ENCODE measurements at regions not wholly inside any gene's neighbourhood (a gene's known extent, or its start where the extent isn't known, plus 50 kb on each side); places are given as distances from the start of the nearest gene placed in this dataset.

- no peak for TF ChIP-seq CTCF (conservative IDR thresholded peaks at IDR 0.05)
- H3K27ac ChIP-seq = no peak overlapping the region
Observed at GRCh38 chr12:90036637-90037036, 328.0 kb upstream of the ATP2B1 start.

- TF ChIP-seq CTCF (conservative IDR thresholded peaks at IDR 0.05) = no peak
- H3K27ac ChIP-seq = no peak overlapping the region
Observed at GRCh38 chr12:90030726-90031125, 322.1 kb upstream of the ATP2B1 start.

- peak overlapping the region; percentile 67 for H3K27ac ChIP-seq
- no peak for TF ChIP-seq CTCF (conservative IDR thresholded peaks at IDR 0.05)
Observed at GRCh38 chr12:90029317-90029716, 320.7 kb upstream of the ATP2B1 start.

GRCh38 chr12:90028635-90029051 is 320.0 kb upstream of the ATP2B1 start:
- TF ChIP-seq CTCF (conservative IDR thresholded peaks at IDR 0.05) = no peak
- peak overlapping the region; percentile 67 for H3K27ac ChIP-seq

- H3K27ac ChIP-seq = peak overlapping the region; percentile 67
- TF ChIP-seq CTCF (conservative IDR thresholded peaks at IDR 0.05) = no peak
Observed at GRCh38 chr12:90027889-90028634, 319.4 kb upstream of the ATP2B1 start.

- TF ChIP-seq CTCF (conservative IDR thresholded peaks at IDR 0.05) = no peak
- peak overlapping the region; percentile 26 for H3K27ac ChIP-seq
Observed at GRCh38 chr12:90027041-90027440, 318.4 kb upstream of the ATP2B1 start.

- H3K27ac ChIP-seq = peak overlapping the region; percentile 26
- TF ChIP-seq CTCF (conservative IDR thresholded peaks at IDR 0.05) = no peak
Observed at GRCh38 chr12:90026516-90026915, 317.9 kb upstream of the ATP2B1 start.

Measured in VCaP (cell line).